ENCODE measurements at regions not wholly inside any gene's neighbourhood (a gene's known extent, or its start where the extent isn't known, plus 50 kb on each side); places are given as distances from the start of the nearest gene placed in this dataset.

- no peak for DNase-seq (ENCODE audit: low spot score)
- no peaks in the 10 kb centered on the region for H3K27me3 Mint-ChIP-seq (ENCODE audit: insufficient read depth, low read depth, poor library complexity)
- no peaks in the 10 kb centered on the region for H3F3A ChIP-seq (replicated peaks; ENCODE audit: low read depth)
- no peak overlapping the region for H2AFZ ChIP-seq
- H3K79me2 ChIP-seq (replicated peaks; ENCODE audit: insufficient read depth), result no peaks in the 10 kb centered on the region
- ATAC-seq, result no peak
- H3K4me3 Mint-ChIP-seq, result no peak overlapping the region
- H3K27ac ChIP-seq (ENCODE audit: low read depth), result no peak overlapping the region
- H3K4me3 ChIP-seq, result no peak overlapping the region
- no peaks in the 10 kb centered on the region for H3K27me3 ChIP-seq (ENCODE audit: insufficient read depth)
- H3K36me3 ChIP-seq (ENCODE audit: insufficient read depth), result no peaks in the 10 kb centered on the region
- no peak overlapping the region for H3K4me2 ChIP-seq
- no peak overlapping the region for H3K27ac Mint-ChIP-seq
- H3K9me2 ChIP-seq (ENCODE audit: insufficient read depth), result peaks cover 4% of the 10 kb centered on the region; the same call in 1 of the 2 replicates
- H4K20me1 ChIP-seq (replicated peaks; ENCODE audit: insufficient read depth), result no peaks in the 10 kb centered on the region
- TF ChIP-seq STAT1 (IDR thresholded peaks at IDR 0.05; ENCODE audit: unreplicated experiment) (no peak), POLR2AphosphoS5 (IDR thresholded peaks at IDR 0.05; ENCODE audit: low read depth) (no peak), CREB1 (CRISPR knock-in tag; IDR thresholded peaks at IDR 0.05; ENCODE audit: low read depth) (no peak), ETS1 (IDR thresholded peaks at IDR 0.05) (no peak), REST (IDR thresholded peaks at IDR 0.05; ENCODE audit: unreplicated experiment) (no peak), CTCF (conservative IDR thresholded peaks at IDR 0.05; ENCODE audit: low read depth in 2 of 2) (no peak), ZNF462 (CRISPR knock-in tag; IDR thresholded peaks at IDR 0.05) (no peak), ZNF114 (CRISPR knock-in tag; IDR thresholded peaks at IDR 0.05) (no peak), EZH2phosphoT487 (IDR thresholded peaks at IDR 0.05; ENCODE audit: unreplicated experiment) (no peak)
- no peaks in the 10 kb centered on the region for H3K9me3 Mint-ChIP-seq
- no peaks in the 10 kb centered on the region for H3K4me1 ChIP-seq (ENCODE audit: insufficient read depth)
- H3K4me1 Mint-ChIP-seq, result no peaks in the 10 kb centered on the region
- no peaks in the 10 kb centered on the region for H3K36me3 Mint-ChIP-seq (ENCODE audit: low read depth)
Measured at GRCh38 chr2:13495051-13495450, 778.3 kb downstream of the TRIB2 start.
